ENCODE measurements at regions not wholly inside any gene's neighbourhood (a gene's known extent, or its start where the extent isn't known, plus 50 kb on each side); places are given as distances from the start of the nearest gene placed in this dataset.

DNA sequence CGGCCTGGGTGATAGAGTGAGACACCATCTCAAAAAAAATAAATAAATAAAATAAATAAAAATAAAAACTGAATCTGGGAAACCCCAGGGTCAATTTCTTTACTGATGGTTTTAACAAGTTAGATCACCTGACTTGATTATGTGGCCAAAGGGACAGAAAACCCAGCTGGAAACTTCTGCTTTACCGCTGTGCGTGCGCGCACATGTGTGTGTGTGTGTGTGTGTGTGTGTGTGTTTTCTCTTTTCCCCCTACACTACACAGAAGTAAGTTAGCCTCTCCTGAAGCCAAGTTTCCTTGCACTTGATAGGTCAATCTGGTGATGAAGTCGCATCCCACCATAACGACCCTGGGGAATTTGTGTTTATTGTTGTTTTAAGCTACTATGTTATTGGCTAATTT lies 105.3 kb upstream of the AMN1 start:
- no peak for TF ChIP-seq CTCF (IDR thresholded peaks at IDR 0.05; ENCODE audit: extremely low read depth, missing control alignments)
- no peak for DNase-seq (ENCODE audit: low spot score)

DNA sequence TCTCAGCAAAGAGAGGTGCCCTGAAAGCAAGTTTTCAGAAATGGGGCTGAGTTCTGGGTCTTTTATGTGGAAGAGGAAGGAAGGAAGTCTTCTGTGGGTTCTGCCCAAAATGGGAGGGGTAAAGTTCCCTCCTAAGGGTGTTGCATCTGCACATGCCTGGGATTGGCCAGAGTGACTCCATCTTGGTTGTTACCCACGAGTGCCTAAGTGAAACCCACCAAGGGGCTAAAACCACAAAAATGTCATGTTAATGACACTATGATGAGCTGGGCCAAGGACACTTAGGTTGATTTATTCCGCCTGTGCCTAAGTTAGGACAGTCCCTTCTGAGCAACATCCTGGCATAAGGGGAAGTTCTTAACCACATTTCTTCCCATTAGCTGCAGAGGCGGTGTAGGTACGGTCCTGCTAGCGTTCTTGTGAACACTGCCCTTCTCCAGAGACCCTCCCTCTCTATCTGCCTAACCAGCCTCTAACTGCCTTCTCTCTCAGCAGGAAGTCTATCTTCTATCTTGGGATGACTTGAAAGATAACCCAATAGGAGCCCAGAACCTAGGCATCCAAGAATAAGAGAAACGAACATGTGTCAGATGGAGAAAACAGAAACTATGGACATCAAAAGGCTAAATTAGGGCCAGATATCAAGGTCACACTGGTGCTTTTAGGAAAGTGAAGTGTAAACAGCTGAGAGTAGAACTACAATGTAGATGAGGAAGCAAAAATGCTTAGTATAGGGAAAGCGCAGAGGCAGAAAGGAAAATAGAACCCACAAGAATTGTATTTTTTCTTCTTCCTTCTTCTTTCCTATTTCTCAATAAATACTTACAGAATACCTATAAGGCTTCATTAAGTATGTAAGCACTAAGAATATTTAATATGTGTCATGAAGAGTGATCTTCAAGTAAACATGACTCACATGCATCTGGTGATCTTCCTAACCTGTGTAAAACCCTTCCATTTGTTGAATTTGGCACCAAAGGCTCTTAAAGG lies 104.2 kb upstream of the AMN1 start:
- DNase-seq (ENCODE audit: low spot score), result no peak
- TF ChIP-seq CTCF (IDR thresholded peaks at IDR 0.05; ENCODE audit: extremely low read depth, missing control alignments), result no peak

- no peak for DNase-seq (ENCODE audit: low spot score)
These were observed 99.2 kb upstream of the AMN1 start for GRCh38 chr12:31828071-31828470.

DNA sequence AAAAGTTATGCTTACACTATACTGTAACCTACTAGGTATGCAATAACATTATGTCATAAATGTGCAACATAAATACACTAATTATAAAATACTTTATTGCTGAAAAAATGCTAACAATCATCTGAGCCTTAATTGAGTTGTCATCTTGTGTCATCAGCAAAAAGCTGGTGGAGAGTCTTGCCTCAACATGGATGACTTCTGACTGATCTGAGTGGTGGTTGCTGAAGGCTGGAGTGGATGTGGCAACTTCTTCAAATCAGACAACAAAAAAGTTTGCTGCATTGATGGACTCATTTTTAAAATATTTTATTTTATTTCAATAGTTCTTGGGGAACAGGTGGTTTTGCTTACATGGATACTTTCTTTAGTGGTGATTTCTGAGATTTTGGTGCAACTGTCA lies 93.9 kb upstream of the AMN1 start:
- no peak for DNase-seq (ENCODE audit: low spot score)
- TF ChIP-seq CTCF (IDR thresholded peaks at IDR 0.05; ENCODE audit: extremely low read depth, missing control alignments), result no peak

More at GRCh38 chr12:31828071-31828470, 99.2 kb upstream of the AMN1 start:
- TF ChIP-seq CTCF (IDR thresholded peaks at IDR 0.05; ENCODE audit: extremely low read depth, missing control alignments), result no peak

- DNase-seq (ENCODE audit: low spot score), result no peak
- no peak for TF ChIP-seq CTCF (IDR thresholded peaks at IDR 0.05; ENCODE audit: extremely low read depth, missing control alignments)
These were observed 92.7 kb upstream of the AMN1 start for GRCh38 chr12:31821484-31821883.

- DNase-seq (ENCODE audit: low spot score), result no peak
- TF ChIP-seq CTCF (IDR thresholded peaks at IDR 0.05; ENCODE audit: extremely low read depth, missing control alignments), result no peak
These were observed 92.0 kb upstream of the AMN1 start for GRCh38 chr12:31820832-31821231.

DNA sequence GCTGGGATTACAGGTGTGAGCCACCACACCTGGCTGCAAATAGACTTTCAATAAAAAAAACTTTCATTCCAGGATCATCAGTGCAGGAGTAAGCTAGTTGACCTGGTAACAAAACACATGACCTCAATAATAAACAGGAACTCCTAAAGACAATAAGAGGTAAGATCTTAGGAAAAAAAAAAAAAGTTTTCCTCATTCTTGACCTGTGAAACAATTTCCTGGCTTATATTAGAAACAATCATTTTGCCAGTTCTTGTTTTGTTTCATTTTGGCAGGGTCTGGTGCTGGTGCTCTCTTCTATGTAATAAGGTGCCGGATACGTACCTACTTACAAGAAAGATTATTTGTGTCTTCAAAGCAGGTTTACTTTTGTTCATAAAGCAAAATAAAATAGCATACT lies 90.6 kb upstream of the AMN1 start:
- no peak for DNase-seq (ENCODE audit: low spot score)
- no peak for TF ChIP-seq CTCF (IDR thresholded peaks at IDR 0.05; ENCODE audit: extremely low read depth, missing control alignments)

All from GM20000 (cell line).